Kidney epithelial cell (primary cell): ENCODE measurements at regions not wholly inside any gene's neighbourhood (a gene's known extent, or its start where the extent isn't known, plus 50 kb on each side); places are given as distances from the start of the nearest gene placed in this dataset.

ENCODE experiments used
- DNase-seq: peaks from one replicate; pipeline ENCODE4 v3.0.0-alpha.2; 2010; ENCODE audit warnings: low read depth
- H3K27me3 ChIP-seq: 2 replicates; pipeline ENCODE4 v1.6.0; 2011; ENCODE audit warnings: low read length; ENCODE audit not compliant: control insufficient read depth, insufficient read depth
- H3K36me3 ChIP-seq: 2 replicates; pipeline ENCODE4 v1.5.1; 2011; ENCODE audit warnings: low read length; ENCODE audit not compliant: control insufficient read depth, insufficient read depth
- H3K4me3 ChIP-seq: 2 replicates; pipeline ENCODE4 v1.5.1; 2011; ENCODE audit warnings: low read depth, mild to moderate bottlenecking, control low read depth, low read length
- TF ChIP-seq, protein P1 (sequence below): IDR thresholded peaks from 2 replicates; pipeline ENCODE4 v1.5.1; 2011; ENCODE audit warnings: mild to moderate bottlenecking, moderate library complexity, low read length, control low read depth, inconsistent platforms; ENCODE audit not compliant: insufficient read depth, poor library complexity, severe bottlenecking

DNA sequence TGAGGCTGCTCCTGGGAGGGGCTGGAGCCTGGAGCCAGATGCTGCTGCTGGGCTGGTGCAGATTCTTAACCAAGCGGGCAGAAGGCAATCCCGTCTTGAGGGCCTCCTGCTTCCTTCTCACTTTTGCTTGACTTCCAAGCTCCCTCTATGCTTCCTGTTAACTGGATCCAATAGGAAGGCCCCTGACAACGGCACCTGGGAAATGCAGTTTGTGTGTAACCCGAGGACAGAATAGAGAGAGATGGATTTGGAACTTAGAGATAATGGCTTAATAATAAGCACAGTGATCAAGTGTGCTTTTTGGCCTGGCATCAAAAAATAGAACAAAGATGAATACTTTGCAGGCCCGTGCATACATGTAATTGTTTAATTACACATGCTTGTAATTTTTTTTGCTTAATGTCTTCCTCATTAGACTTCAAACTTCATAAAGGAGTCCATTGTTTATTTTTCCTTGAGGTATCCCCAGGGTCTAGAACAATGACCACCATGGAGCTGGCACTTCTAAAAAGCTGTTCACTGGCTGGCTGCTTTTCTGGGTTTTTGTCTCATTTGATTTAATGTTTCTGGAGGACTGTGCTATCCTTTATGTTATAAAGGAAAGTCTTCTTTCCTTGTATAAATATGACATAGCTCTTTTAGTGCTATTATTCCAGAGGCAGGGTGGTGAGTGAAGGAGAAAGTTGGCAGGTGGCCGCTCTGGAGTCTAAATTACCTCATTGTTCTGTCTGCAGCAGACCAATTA is 63.3 kb upstream of the MITF start:
- no peak overlapping the region for H3K4me3 ChIP-seq
- TF ChIP-seq, protein P1, sequence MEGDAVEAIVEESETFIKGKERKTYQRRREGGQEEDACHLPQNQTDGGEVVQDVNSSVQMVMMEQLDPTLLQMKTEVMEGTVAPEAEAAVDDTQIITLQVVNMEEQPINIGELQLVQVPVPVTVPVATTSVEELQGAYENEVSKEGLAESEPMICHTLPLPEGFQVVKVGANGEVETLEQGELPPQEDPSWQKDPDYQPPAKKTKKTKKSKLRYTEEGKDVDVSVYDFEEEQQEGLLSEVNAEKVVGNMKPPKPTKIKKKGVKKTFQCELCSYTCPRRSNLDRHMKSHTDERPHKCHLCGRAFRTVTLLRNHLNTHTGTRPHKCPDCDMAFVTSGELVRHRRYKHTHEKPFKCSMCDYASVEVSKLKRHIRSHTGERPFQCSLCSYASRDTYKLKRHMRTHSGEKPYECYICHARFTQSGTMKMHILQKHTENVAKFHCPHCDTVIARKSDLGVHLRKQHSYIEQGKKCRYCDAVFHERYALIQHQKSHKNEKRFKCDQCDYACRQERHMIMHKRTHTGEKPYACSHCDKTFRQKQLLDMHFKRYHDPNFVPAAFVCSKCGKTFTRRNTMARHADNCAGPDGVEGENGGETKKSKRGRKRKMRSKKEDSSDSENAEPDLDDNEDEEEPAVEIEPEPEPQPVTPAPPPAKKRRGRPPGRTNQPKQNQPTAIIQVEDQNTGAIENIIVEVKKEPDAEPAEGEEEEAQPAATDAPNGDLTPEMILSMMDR, result no peak
- no peaks in the 10 kb centered on the region for H3K27me3 ChIP-seq
- no peak for DNase-seq
- H3K36me3 ChIP-seq, result no peaks in the 10 kb centered on the region

DNA sequence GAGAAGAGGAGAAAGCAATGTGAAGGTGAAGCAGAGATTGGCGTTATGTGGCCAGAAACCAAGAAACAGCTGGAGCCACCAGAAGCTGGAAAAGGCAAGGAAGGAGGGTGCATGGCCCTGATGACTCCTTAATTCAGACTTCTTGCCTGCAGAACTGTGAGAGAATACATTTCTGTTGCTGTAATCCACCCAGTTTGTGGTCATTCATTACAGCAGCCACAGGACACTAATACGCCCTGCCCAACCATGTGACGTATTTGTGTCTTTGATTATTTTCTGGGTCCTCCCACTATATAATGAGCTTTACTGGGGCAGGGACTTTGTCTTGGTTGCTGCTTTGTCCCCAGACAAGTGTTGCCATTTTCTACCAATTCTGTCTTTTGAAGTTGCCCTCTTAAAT is 64.5 kb upstream of the MITF start:
- TF ChIP-seq, protein P1, result no peak
- H3K36me3 ChIP-seq, result no peaks in the 10 kb centered on the region
- DNase-seq, result no peak
- H3K27me3 ChIP-seq, result no peaks in the 10 kb centered on the region
- no peak overlapping the region for H3K4me3 ChIP-seq

DNA sequence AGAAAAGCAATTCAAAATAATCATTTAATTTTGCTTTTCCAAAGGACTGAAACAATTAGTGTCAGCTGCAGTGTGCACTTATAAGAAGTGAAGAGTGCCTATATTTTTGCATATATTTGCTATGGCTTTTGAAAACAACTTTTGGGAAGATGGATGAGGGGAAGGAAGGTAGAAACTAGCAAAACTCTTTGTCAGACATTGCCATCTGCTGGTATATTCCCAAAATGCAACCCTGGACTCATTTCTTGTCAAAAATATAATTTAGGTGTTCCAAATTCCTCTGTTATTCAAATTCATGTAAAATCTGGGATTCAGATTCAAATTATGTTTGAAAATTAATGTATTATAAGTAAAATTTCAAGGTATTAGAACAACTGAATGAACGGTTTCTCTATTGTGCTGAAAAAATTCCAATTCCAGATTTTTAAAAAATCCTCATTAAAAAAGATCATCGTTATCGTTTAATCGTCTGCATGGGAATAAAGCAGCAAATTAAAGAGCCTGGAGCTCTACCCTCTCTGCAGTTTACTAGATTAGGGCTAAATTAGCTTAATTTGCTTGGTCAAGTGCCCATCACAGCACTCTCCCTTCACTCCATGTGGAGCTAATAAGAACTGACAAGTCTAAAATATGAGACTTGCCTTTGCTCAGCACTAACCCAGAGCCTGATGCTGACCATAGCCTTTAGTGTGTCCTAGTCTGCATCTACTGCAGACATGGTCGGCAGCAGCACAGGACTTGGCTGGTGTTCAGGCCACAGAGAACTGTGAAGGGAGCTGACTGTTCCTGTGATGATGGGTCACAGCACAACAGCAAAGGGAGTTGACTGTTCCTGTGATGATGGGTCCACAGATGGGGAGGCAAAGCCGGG is 67.9 kb upstream of the MITF start:
- no peaks in the 10 kb centered on the region for H3K27me3 ChIP-seq
- TF ChIP-seq, protein P1, result peak; percentile 58
- no peak for DNase-seq
- no peak overlapping the region for H3K4me3 ChIP-seq
- H3K36me3 ChIP-seq, result no peaks in the 10 kb centered on the region

DNA sequence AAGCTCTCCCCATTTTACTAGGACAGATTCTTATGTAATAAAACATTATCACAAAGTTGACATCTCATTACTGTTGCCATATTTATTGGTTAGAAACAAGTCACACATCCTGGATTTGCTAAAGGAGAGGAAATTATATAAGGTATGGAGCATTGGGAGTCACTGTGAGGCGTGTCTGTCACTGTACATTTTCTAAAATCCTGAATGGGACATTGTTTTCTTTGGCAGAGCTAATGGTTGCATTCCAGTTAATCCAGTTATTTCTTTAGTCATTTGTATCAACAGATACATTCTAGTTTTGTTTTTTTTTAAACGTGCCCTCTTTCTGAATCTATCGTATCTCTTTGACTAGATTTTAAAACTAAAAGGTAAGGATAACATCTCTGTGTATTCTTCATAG is 70.2 kb upstream of the MITF start:
- Histone ChIP-seq H3K27me3 (no peaks in the 10 kb centered on the region), H3K4me3 (no peak overlapping the region), H3K36me3 (no peaks in the 10 kb centered on the region)
- no peak for DNase-seq
- TF ChIP-seq, protein P1, result no peak

DNA sequence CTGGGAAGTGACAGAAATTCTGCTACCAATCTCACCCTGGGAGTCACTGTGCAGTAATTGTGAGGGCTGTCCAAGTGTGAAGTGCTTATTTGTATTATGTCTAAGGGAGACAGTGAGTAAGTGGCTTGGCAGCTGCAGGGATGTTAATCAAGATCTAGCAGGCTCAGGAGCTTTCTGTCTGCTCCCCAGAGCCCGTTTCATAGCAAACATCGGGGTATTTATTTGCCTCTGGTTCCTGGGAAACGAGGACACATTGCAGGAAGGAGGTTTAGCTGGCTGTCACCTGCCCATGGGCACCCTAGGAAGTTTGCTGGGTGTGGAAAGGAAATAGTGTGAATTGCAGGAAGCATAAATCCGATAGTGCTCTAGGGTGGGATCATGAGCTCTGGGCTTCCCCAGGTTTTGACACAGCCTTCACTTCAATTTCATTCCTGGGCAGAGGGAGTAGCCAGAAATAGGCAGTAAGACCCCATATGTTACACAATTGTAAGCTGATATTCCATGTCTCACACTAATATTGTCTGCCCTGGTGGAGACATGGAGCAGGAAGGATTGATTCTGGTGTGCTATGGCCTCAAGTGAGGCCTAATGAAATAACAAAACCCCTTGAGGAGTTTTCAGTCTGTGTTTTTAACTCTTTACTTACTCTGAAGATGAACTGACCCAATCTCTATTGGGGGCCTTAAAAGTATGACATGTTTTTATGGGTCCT is 74.1 kb upstream of the MITF start:
- DNase-seq, result peak; percentile 90
- Histone ChIP-seq H3K4me3 (no peak overlapping the region), H3K36me3 (no peaks in the 10 kb centered on the region), H3K27me3 (no peaks in the 10 kb centered on the region)
- TF ChIP-seq, protein P1, result no peak
